NCI-H774 (cell line): ENCODE measurements at regions not wholly inside any gene's neighbourhood (a gene's known extent, or its start where the extent isn't known, plus 50 kb on each side); places are given as distances from the start of the nearest gene placed in this dataset.

ENCODE experiments used
- DNase-seq: peaks from one replicate; lab custom pipeline; 2025; lab: John Stamatoyannopoulos, UW

- peak; percentile 48 for DNase-seq
Measured at GRCh38 chr7:85890244-85890811, 703.5 kb upstream of the SEMA3D start.

GRCh38 chr7:85887133-85887532, 700.3 kb upstream of the SEMA3D start:
- no peak for DNase-seq

GRCh38 chr7:85882335-85882734, 695.5 kb upstream of the SEMA3D start:
- no peak for DNase-seq

GRCh38 chr7:85875398-85875797, 688.5 kb upstream of the SEMA3D start:
- DNase-seq, result no peak

- no peak for DNase-seq
Measured at GRCh38 chr7:85866540-85866939, 679.7 kb upstream of the SEMA3D start.

- DNase-seq, result no peak
Measured at GRCh38 chr7:85851571-85852193, 664.8 kb upstream of the SEMA3D start.

GRCh38 chr7:85850381-85850780, 663.5 kb upstream of the SEMA3D start:
- DNase-seq, result no peak

GRCh38 chr7:85840554-85840953, 653.7 kb upstream of the SEMA3D start:
- no peak for DNase-seq

GRCh38 chr7:85833066-85833465, 646.2 kb upstream of the SEMA3D start:
- no peak for DNase-seq

GRCh38 chr7:85830982-85831381, 644.1 kb upstream of the SEMA3D start:
- no peak for DNase-seq

GRCh38 chr7:85829817-85830432, 643.1 kb upstream of the SEMA3D start:
- DNase-seq, result peak; percentile 2

GRCh38 chr7:85829176-85829575, 642.3 kb upstream of the SEMA3D start:
- no peak for DNase-seq

- no peak for DNase-seq
Measured at GRCh38 chr7:85828614-85829013, 641.8 kb upstream of the SEMA3D start.

GRCh38 chr7:85823396-85824080, 636.7 kb upstream of the SEMA3D start:
- no peak for DNase-seq

- no peak for DNase-seq
Measured at GRCh38 chr7:85821926-85822325, 635.1 kb upstream of the SEMA3D start.

GRCh38 chr7:85820702-85821443, 634.0 kb upstream of the SEMA3D start:
- no peak for DNase-seq

- no peak for DNase-seq
Measured at GRCh38 chr7:85815526-85815925, 628.7 kb upstream of the SEMA3D start.

GRCh38 chr7:85806321-85806720, 619.5 kb upstream of the SEMA3D start:
- no peak for DNase-seq

- DNase-seq, result no peak
Measured at GRCh38 chr7:85805656-85806055, 618.8 kb upstream of the SEMA3D start.

GRCh38 chr7:85805249-85805648, 618.4 kb upstream of the SEMA3D start:
- DNase-seq, result no peak

- DNase-seq, result no peak
Measured at GRCh38 chr7:85802211-85802610, 615.4 kb upstream of the SEMA3D start.

- no peak for DNase-seq
Measured at GRCh38 chr7:85796956-85797355, 610.1 kb upstream of the SEMA3D start.
